ENCODE measurements at regions not wholly inside any gene's neighbourhood (a gene's known extent, or its start where the extent isn't known, plus 50 kb on each side); places are given as distances from the start of the nearest gene placed in this dataset.
A peak's percentile ranks its signal among the peaks of the same experiment; 100 is the strongest.

GRCh38 chr2:41943159-41943558 is 104.7 kb upstream of the PKDCC start:
- no peak for DNase-seq

GRCh38 chr2:41944220-41944880 is 103.5 kb upstream of the PKDCC start:
- DNase-seq = no peak

- no peak for DNase-seq
These were observed 100.0 kb upstream of the PKDCC start for GRCh38 chr2:41947701-41948396.

GRCh38 chr2:41948397-41948763 is 99.4 kb upstream of the PKDCC start:
- DNase-seq = no peak

- DNase-seq = no peak
These were observed 98.5 kb upstream of the PKDCC start for GRCh38 chr2:41949091-41949882.

- DNase-seq = no peak
These were observed 97.7 kb upstream of the PKDCC start for GRCh38 chr2:41949883-41950665.

GRCh38 chr2:41950666-41950960 is 97.2 kb upstream of the PKDCC start:
- no peak for DNase-seq

- no peak for DNase-seq
These were observed 93.2 kb upstream of the PKDCC start for GRCh38 chr2:41954304-41955291.

GRCh38 chr2:41955316-41956043 is 92.3 kb upstream of the PKDCC start:
- DNase-seq = no peak

- no peak for DNase-seq
These were observed 90.4 kb upstream of the PKDCC start for GRCh38 chr2:41957431-41957830.

GRCh38 chr2:41958251-41958650 is 89.6 kb upstream of the PKDCC start:
- DNase-seq = no peak

- DNase-seq = no peak
These were observed 89.0 kb upstream of the PKDCC start for GRCh38 chr2:41958775-41959174.

GRCh38 chr2:41959760-41960159 is 88.1 kb upstream of the PKDCC start:
- DNase-seq = no peak

- DNase-seq = no peak
These were observed 84.7 kb upstream of the PKDCC start for GRCh38 chr2:41962922-41963622.

GRCh38 chr2:41963661-41964525 is 83.9 kb upstream of the PKDCC start:
- DNase-seq = peak; percentile 94

GRCh38 chr2:41965173-41965908 is 82.5 kb upstream of the PKDCC start:
- DNase-seq = no peak

GRCh38 chr2:41965909-41966295 is 81.9 kb upstream of the PKDCC start:
- peak; percentile 61 for DNase-seq

- DNase-seq = peak; percentile 99
These were observed 81.4 kb upstream of the PKDCC start for GRCh38 chr2:41966431-41966893.

- DNase-seq = peak; percentile 52
These were observed 80.9 kb upstream of the PKDCC start for GRCh38 chr2:41966920-41967319.
